NCI-H2196 (cell line): ENCODE measurements at regions not wholly inside any gene's neighbourhood (a gene's known extent, or its start where the extent isn't known, plus 50 kb on each side); places are given as distances from the start of the nearest gene placed in this dataset.

ENCODE experiments used
- DNase-seq: peaks from one replicate; lab custom pipeline; 2025; ENCODE audit not compliant: unreplicated experiment; lab: John Stamatoyannopoulos, UW

DNA sequence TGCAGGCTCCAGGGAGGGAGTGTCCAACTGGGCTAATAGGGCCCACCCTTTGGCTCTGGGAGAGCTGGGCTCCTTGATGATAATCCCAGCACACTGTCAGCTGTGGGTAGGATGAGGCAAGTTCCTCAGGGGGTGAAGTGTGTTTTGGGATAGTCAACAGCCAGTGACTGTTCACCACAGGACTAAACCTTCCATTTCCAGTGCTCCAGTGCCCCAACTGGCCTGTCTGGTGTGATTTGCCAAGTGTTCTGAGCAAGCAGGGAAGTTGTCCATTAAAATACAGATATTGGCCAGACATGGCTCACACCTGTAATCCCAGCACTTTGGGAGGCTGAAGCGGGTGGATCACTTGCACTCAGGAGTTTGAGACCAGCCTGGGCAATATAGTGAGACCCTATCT, 150.9 kb downstream of the TM9SF2 start:
- DNase-seq: no peak

GRCh38 chr13:99651016-99651415, 149.7 kb downstream of the TM9SF2 start:
- DNase-seq: no peak

- DNase-seq: no peak
Measured at GRCh38 chr13:99650410-99650809, 149.1 kb downstream of the TM9SF2 start.

DNA sequence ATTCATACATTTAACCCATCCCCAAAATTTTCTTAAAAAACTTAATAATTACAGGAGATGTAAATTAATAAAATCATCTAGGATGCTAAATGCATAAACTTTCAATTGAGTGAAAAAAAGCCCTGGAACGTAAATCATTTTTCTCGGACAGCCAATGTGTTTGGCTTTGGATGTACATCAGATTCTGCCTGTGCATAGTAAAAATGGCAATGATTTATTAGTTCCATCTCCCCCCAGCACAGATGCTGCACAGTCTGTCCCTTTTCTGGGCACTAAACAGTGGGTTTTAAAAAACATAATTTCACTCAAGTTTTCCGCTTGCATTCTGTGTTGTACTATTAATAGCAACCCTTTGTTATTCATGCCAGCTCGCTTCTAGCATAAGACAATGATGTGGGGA, 147.7 kb downstream of the TM9SF2 start:
- DNase-seq: no peak

DNA sequence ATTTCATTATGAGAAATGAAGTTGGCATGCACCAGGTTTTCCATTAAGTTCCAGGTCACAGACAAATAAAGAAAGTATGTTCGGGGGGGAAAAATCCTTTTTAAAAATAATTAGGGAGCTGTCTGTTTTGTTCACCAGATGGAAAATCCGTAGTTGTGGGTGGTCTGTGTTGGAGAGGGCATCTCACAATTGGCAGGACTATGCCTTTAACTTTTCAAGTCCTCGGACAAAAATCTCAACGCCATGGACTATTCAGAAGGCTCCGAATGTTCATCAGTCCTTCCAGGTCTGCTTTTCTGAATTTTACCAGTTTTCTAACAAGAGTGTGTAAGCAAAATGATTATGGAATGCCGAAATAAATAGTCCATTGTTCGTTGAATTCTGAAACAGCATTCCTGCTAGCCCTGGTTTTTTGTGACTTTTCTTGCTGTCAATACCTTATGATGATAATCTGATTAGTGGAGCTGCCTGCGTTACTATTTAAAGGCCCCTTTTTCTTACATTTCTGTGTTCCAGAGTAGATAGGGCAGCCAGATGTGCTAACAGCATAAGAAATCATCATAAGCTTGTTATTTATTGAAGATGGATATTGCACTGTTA, 146.9 kb downstream of the TM9SF2 start:
- DNase-seq: no peak

DNA sequence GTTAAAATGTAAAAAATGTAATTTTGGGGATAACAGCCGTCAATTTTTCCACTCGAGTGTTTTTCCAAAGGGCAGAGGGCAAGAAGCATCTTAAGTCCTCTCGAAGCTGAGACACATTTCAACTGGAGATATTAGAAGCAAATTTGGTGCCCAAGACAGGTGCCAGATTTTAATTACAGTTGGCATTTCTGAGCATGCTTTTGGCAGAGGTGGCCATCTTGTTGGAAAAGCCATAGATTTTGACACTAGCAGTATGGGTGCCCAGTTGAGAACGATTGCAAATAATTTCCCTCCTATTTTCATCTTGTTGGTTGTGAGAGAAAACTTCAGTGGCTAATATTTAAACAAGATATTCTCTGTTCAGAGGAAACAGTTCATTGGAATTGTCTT, 146.3 kb downstream of the TM9SF2 start:
- no peak for DNase-seq

DNA sequence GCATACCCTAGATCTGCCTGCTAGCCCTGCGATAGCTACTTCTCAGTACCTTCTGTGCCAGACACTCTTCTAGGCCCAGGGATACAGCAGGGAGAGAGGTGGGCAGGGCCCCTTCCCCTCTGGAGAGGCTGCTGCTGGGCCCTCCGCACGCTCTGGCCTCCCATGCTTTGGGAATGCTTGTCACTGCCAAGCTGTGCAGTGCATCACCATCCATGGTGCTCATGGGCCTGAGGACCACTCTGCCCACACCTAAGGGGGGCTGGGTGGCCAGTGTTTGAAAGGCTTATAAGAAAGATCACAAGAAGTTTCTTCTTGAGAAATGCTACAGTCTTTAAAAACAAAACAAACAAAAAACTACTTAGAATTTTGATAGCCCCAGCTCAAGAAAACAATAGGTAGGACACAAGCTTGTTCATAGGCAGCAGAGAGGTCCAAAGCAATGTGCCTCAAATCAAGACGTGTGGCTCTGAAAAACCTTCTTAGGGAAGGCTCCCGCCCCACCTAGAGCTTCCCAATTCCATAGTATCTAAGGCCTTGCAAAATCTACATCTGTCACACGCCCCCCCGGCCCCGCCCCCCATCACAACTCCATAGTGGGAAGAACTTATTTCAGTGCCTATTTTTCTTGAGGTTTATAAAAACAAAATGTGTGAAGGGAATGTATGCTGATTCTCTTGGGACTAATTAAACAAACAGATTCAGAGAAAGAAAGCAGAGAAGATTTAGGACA, 145.8 kb downstream of the TM9SF2 start:
- no peak for DNase-seq

DNA sequence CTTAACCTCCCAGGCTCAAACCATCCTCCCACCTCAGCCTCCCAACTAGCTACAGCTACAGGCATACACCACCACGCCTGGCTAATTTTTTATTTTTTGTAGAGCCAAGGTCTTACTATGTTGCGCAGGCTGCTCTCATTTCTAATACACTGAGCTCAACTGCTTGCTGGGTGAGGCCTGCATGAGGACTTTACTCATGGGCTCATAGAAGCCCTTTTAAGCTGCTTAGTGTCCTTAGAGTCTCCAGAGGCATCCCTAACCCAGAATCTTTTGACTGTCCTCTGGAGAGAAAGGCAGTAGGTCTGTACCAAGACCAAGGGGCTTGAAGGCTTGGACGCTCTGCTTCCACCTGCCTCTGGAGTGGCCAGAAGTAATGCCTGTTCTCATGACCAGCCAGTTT, 141.6 kb downstream of the TM9SF2 start:
- DNase-seq: no peak

GRCh38 chr13:99642006-99642405, 140.7 kb downstream of the TM9SF2 start:
- DNase-seq: no peak

- no peak for DNase-seq
Measured at GRCh38 chr13:99640260-99640659, 139.0 kb downstream of the TM9SF2 start.

DNA sequence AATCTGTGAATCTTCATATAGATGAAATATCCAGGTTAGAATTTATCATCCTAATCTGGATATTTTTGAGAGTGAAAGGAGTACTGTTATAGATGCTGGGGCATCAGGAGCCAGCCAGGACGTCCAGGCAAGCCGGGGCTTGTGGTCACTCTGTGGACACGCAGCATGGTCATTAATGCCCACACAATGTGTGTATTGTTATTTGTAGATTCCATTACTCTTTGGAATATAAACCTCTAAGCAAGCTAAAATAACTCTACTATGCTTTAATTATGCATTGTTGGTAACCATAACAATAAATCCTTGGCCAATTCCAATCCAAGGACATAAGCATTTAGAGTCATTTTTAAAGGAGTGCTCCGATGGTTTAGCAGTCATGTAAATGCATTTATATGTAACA, 137.9 kb downstream of the TM9SF2 start:
- DNase-seq: no peak

DNA sequence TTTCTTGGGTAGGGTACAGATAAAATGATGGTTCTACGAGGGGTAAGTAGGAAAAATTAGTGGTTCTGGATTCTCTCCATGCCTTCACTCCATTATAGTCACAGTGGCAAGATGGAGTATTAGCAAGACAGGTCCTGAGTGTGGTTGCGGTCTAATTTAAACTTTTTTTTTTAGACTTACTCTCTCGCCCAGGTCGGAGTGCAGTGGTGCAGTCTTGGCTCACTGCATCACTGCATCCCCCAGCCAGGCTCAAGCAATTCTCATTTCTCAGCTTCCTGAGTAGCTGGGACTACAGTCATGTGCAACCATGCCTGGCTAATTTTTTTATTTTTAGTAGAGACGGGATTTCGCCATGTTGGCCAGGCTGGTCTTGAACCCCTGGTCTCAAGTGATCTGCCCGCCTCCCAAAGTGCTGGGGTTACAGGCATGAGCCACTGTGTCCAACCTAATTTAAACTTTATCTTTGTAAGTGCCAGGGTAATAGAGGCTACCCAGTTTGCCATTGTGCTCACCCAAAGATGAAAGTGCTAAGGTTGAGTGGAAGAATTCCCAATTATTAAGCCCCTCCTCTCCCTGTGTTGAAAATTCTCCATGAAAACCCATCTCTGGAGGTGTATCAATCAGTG, 135.6 kb downstream of the TM9SF2 start:
- no peak for DNase-seq

- DNase-seq: no peak
Measured at GRCh38 chr13:99636306-99636705, 135.0 kb downstream of the TM9SF2 start.

DNA sequence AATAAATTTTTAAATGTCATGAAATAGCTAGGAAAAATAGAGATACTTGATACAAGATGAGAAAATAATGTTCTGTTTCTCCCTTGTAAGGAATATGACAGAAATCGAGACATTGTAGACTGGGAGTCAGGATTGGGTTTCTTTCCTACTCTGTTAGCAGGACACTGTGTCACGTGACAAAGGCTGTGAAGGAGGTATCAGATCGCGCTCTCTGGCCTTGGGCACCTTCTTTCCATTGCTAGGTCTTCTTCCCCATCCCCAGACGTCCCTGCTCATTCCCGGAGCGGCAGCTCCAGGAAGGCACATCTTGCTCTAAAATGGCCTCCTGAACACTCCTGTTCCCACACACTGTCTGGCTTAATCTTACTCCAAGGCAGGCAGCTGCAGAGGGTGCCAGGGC, 133.4 kb downstream of the TM9SF2 start:
- no peak for DNase-seq

- no peak for DNase-seq
Measured at GRCh38 chr13:99630269-99630898, 129.1 kb downstream of the TM9SF2 start.

DNA sequence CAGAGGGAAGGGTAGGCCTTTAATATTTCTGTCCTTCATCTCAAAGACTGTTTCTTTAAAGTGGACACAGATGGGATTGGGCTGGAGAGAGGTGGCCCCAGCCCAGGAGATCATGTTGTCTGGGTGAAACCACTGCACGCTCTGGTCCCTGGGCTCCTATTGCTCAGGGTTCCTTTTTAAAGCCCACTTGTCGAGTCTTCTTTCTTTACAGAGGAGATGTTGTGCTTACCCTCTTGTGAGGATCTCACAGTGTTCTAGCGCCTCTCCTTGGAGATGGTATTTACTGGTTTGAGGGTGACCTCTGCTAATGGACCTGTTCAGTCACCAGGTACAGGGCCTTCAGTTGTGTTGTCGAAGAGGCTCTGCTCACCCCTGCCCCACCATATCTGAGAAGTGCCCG, 128.4 kb downstream of the TM9SF2 start:
- DNase-seq: no peak

GRCh38 chr13:99628442-99628841, 127.2 kb downstream of the TM9SF2 start:
- DNase-seq: no peak

GRCh38 chr13:99626461-99627082, 125.3 kb downstream of the TM9SF2 start:
- DNase-seq: no peak

GRCh38 chr13:99624936-99625540, 123.8 kb downstream of the TM9SF2 start:
- no peak for DNase-seq

DNA sequence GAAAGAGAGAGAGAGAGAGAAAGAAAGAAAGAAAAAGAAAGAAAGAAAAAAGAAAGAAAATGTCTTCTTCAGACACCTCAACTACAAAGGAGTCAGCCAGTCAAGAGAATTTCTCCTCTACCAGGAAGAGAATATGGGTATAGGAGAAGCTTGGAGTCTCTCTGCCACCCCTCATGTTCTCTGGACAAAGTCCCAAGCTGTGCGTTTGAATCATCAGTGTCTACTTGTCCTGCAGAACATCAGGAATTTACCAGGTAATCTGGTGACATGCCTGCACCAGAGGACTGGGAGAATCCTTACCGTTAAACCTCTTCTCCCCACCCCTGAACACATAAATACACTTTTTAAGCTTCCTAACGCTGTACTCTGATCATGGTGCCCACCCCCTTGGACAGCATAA, 119.5 kb downstream of the TM9SF2 start:
- DNase-seq: no peak

DNA sequence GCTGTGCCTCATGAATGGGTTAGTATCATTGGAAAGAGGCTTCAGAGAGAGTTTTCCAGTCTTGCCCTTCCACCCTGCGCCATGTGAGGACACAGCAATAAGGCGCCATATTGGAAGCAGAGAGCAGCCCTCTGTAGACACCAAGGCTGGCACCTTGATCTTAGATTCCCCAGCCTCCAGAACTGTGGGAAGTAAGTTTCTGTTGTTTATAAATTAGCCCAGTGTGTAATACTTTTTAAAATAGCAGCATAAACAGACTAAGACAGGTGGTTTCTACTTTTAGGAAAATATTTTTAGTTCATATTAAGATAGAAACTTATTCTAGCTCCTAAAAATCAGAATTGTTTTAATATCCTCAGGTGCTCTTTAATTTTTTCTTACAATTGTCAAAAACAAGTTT, 117.9 kb downstream of the TM9SF2 start:
- no peak for DNase-seq
